ENCODE measurements at regions not wholly inside any gene's neighbourhood (a gene's known extent, or its start where the extent isn't known, plus 50 kb on each side); places are given as distances from the start of the nearest gene placed in this dataset.

DNA sequence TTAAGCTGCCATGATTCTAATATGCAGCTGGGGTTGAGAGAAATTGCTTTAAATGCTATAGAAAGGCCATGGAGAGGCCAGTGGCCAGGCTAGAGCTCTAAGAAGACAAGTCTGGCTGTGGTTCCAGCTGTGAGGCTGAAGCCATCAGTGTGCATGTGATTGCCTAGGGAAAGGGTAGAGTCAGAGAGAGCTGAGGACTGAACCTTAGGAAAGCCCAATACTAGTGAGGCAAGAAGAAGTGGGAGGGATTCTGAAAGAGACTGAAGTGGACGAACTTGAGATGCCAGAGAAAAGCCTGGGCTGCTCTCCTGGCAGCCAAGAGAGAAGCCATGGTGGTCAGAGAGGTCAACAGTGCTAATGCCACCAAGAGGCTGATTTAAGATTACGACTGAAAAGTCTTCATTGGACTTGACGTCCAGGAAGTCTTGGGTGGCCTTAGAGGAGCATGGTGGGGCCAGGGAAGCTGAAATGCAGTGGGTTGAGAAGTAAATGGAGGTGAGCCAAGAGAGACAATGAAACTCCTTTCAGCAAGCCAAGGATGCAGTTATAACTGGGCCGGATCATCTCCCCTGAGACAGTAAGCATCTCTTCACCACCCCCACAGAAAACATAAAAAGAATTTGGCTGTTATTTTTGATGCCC lies 133.2 kb downstream of the TMEM174 start:
- no peak for DNase-seq

- DNase-seq: no peak
These were observed 132.4 kb downstream of the TMEM174 start for GRCh38 chr5:73305386-73305785.

DNA sequence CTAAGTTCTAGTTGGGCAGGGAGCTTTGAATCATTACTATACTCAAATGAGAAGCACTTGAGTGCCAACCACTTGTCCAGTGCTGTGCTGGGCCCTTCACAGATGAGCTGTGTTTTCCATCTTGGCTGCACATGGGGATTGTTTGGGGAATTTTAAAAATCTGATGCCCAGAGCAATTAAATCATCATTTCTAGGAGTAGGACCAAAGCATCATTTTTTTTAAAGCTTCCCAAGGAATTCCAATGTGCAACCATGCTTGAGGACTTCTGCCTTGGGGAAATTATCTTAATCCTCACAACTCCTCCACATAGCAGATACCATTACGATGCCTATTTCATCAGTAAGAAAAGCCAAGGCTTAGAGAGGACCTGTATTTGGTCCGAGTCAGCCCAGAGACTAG lies 131.4 kb downstream of the TMEM174 start:
- DNase-seq: no peak

DNA sequence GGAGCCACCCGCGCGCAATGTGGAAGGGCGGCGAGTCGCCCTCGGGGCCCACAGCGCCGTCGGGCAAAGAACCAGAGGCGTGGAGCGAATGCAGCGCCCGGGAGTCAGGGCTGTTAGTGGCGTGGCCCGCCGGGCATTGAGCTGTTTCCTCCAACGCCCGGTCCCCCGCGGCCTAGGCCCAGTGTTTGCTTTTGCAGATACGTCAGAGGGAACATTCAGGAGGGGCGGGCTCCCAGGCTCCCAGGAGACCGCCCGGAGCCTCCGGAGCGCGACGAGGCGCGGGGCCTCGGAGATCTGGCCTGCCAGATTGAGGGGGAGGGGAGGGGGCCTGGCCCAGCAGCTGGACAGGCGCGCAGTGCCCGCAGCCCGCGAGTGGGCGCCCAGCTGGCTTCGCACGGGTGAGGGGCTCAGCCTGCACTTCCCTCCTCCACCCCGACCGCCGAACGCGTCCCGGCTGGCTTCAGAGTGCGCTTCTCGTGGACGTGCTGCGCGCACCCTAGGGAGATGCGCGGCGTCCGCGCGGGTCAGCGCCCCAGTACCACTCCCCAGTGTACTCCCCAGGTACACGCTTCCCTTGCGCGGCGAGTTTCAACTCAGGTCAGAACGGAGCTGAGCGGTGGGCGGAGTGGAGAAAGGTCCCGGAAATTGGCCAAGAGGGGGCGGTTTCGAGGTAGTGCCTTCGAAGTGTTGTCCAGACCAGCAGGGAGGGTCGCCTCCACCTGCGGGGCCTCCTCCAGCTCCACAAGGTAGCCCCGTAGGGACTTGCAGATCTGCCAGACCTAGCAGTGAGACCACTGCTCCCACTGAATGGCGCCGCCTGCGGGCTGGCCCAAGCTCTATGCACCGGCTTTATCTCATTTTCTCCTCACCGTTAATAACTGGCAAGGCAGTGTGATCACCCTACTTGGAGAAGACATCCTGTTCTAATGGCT lies 130.4 kb downstream of the TMEM174 start:
- DNase-seq: no peak

GRCh38 chr5:73302797-73303147 lies 129.8 kb downstream of the TMEM174 start:
- DNase-seq: no peak

GRCh38 chr5:73301208-73301901 lies 128.4 kb downstream of the TMEM174 start:
- no peak for DNase-seq

GRCh38 chr5:73300337-73301207 lies 127.6 kb downstream of the TMEM174 start:
- no peak for DNase-seq

GRCh38 chr5:73299665-73300336 lies 126.8 kb downstream of the TMEM174 start:
- no peak for DNase-seq

GRCh38 chr5:73298772-73299630 lies 126.0 kb downstream of the TMEM174 start:
- no peak for DNase-seq

DNA sequence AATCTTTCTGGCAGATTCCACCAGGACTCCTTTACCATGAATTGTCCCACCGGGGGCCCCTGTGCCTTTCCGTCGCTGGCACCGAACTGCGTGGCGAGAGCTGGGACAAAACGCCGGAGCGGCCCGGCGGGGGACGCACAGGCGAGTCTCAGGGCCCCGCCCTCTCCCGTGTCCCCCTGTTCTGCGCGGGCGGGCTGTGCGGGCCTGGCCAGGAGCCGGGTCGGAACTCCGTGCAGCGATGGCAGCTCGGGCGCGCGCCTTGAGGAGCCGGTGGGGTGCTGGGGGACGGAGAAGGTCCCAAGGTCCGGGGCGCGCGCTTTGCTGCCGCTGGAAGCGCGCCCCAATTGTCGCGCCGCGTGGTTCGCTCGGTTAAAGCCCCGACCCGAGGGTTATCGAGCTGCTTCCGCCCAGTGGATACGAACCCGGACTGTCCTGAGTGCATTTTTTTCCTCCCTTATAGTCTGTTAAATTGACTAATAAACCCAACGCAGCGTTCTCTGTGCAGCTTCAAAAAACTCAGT lies 125.3 kb downstream of the TMEM174 start:
- DNase-seq: no peak

DNA sequence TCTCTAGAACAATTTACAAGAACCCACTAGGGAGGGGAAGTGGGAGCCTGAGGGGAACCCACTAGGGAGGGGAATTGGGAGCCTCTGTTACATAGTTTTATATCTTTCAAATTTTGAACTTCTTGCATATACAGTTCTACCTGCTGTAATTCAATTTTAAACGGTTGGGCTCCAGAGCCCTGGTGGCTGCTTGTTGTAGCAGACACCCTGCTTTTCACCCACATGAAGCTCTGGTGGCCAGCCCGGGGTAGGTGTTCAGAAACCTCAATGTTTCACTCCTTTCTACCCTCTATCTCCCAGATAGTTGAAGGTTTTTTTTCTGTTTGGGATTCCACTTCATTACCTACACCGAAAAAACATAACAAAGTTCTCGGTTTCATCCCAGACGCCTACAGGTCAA lies 124.4 kb downstream of the TMEM174 start:
- DNase-seq: no peak

DNA sequence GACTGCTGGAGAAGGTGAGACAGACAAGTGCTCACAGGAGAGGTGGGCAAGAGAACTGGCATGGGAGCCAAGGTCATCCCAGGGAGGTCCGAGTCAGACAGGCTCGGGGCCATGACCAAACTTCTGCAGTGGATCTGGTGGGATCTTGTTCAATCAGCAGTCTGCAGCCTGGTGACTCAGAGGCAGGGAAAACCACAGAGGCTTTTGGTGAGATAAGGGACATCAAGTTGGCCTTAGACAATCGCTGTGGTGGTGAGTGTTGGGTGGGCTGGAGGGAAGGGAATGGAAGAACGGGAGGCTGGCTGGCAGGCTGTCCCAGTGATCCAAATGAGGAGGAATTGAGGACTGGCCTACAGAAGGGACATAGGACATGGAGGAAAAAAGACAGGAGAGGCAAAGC lies 123.8 kb downstream of the TMEM174 start:
- no peak for DNase-seq

DNA sequence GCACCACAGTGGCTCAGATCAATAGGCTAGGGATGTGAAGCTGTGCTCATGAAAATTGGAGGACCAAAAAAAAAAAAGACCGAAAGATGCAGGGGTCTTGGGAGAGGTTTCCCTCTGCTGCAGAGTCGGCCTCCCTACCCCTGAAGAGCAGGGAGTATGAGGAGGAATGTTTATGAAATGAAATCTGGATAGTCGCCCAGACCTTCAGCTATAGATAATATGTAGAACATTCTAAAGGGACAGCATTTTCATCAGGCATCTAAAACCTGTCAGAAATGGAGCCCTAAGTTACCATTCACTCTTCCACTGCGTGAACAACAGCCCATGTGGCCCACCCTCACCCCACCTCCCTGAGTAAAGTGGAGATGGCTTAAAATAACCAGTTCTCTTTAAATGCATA lies 122.9 kb downstream of the TMEM174 start:
- DNase-seq: no peak

- no peak for DNase-seq
These were observed 122.5 kb downstream of the TMEM174 start for GRCh38 chr5:73295447-73295846.

DNA sequence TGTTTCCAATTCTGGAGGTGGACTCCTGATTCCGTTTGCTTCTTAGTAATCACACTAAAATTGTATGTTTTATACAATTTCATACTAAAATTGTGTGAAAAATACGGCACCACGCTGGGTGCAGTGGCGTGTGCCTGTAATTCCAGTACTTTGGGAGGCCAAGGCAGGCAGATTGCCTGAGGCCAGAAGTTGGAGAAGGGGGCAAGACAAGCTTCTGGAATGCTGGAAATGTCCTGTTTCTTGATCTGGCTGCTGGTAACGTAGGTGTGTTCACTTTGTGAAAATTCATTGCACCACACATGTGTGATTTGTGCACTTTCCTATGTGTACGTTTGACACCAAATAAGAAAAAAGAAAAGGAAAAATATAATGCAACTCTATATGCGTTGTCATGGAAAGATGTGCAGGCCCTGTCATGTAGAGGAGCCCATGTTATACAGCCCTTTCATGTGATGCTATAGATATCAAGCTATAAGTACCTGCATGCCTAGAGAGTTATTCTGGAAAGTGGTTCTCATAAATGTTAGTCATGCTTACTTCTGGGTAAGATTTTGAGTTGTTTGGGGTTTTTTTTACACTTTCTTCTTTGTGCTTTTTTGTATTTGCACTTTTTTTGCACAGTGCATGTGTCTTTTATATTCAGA lies 119.9 kb downstream of the TMEM174 start:
- DNase-seq: no peak

DNA sequence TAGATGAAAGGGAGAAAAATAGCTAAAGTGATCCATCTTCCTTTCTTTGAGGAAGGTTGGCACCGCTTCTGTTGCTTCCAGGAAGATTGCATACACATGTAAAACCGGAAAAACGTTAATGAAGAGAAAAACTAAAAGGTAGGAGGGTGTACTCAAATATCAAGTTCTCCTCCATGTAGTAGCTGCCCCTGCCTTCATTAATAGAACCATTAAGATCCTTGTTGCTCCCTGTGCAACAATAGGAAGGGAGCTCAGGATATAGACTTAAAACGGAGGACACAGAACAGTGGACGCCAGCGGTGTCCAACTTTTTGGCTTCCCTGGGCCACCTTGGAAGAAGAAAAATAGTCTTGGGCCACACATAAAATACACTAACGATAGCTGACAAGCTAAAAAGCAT lies 118.9 kb downstream of the TMEM174 start:
- DNase-seq: no peak

DNA sequence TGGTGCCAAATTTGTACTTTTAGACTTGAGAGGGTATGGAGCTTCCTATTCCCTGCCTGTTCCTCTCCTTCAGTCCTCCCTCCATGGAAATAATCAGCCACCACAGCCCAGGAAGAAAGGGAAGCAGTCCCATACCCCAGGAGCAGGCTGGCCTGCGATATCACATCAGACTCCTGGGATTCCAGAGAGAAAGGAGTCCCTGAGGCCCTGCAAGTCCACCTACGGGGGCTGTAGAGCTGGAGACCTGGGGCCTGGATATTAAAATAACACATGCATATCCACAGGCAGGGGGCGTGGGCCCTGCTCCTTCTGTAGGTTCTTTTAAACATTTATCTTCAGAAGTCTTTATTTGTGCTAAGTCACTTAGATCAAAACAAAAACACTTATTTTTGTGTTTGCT lies 117.2 kb downstream of the TMEM174 start:
- DNase-seq: no peak

- no peak for DNase-seq
These were observed 116.1 kb downstream of the TMEM174 start for GRCh38 chr5:73288803-73289720.

- DNase-seq: no peak
These were observed 113.9 kb downstream of the TMEM174 start for GRCh38 chr5:73286896-73287295.

Data from NCI-H2107 (cell line).